IPS-18a (cell line): ENCODE measurements at regions not wholly inside any gene's neighbourhood (a gene's known extent, or its start where the extent isn't known, plus 50 kb on each side); places are given as distances from the start of the nearest gene placed in this dataset.
"Not testable (repeated sequence)": the region's sequence is repeated elsewhere in the genome, so short reads cannot be mapped to it uniquely, and the experiment has no call there.

ENCODE experiments used
- H3K27ac ChIP-seq: one replicate; pipeline ENCODE4 v1.5.1; 2013; ENCODE audit warnings: low read length
- H3K27me3 ChIP-seq: one replicate; pipeline ENCODE4 v1.6.1; 2013; ENCODE audit warnings: mild to moderate bottlenecking, low read length; ENCODE audit not compliant: control insufficient read depth, insufficient read depth
- H3K36me3 ChIP-seq: one replicate; pipeline ENCODE4 v1.6.1; 2013; ENCODE audit warnings: low read depth, low read length; ENCODE audit not compliant: control insufficient read depth
- H3K4me1 ChIP-seq: one replicate; pipeline ENCODE4 v1.6.1; 2013; ENCODE audit warnings: low read depth, low read length; ENCODE audit not compliant: control insufficient read depth
- H3K4me3 ChIP-seq: one replicate; pipeline ENCODE4 v1.5.1; 2013; ENCODE audit warnings: low read length
- H3K9ac ChIP-seq: one replicate; pipeline ENCODE4 v1.6.1; 2013; ENCODE audit warnings: mild to moderate bottlenecking, low read length, moderate library complexity
- H3K9me3 ChIP-seq: one replicate; pipeline ENCODE4 v1.6.1; 2013; ENCODE audit warnings: low read depth, low read length; ENCODE audit not compliant: control insufficient read depth

- H3K27ac ChIP-seq: no peak overlapping the region
- H3K27me3 ChIP-seq: no peaks in the 10 kb centered on the region
- H3K4me3 ChIP-seq: no peak overlapping the region
- peaks cover 3% of the 10 kb centered on the region for H3K4me1 ChIP-seq
- no peaks in the 10 kb centered on the region for H3K9me3 ChIP-seq
- H3K36me3 ChIP-seq: no peaks in the 10 kb centered on the region
- no peak overlapping the region for H3K9ac ChIP-seq
Measured at GRCh38 chr2:234172066-234172465, 121.6 kb downstream of the SPP2 start.

- no peak overlapping the region for H3K27ac ChIP-seq
Measured at GRCh38 chr2:234171666-234172065, 121.2 kb downstream of the SPP2 start.

GRCh38 chr2:234169674-234170073, 119.2 kb downstream of the SPP2 start:
- Histone ChIP-seq H3K4me3 (no peak overlapping the region), H3K9me3 (no peaks in the 10 kb centered on the region), H3K27ac (no peak overlapping the region), H3K9ac (no peak overlapping the region), H3K36me3 (no peaks in the 10 kb centered on the region), H3K27me3 (no peaks in the 10 kb centered on the region), H3K4me1 (peaks cover 3% of the 10 kb centered on the region)

More at GRCh38 chr2:234171666-234172065, 121.2 kb downstream of the SPP2 start:
- Histone ChIP-seq H3K9me3 (no peaks in the 10 kb centered on the region), H3K4me3 (no peak overlapping the region), H3K27me3 (no peaks in the 10 kb centered on the region), H3K36me3 (no peaks in the 10 kb centered on the region), H3K9ac (no peak overlapping the region), H3K4me1 (peaks cover 3% of the 10 kb centered on the region)

GRCh38 chr2:234168605-234169570, 118.4 kb downstream of the SPP2 start:
- not testable (repeated sequence) for H3K9ac ChIP-seq, H3K27me3 ChIP-seq, H3K4me1 ChIP-seq, H3K36me3 ChIP-seq, H3K9me3 ChIP-seq, H3K4me3 ChIP-seq, H3K27ac ChIP-seq

GRCh38 chr2:234166531-234166930, 116.0 kb downstream of the SPP2 start:
- Histone ChIP-seq H3K27ac (no peak overlapping the region), H3K36me3 (no peaks in the 10 kb centered on the region), H3K4me1 (peaks cover 3% of the 10 kb centered on the region), H3K27me3 (no peaks in the 10 kb centered on the region), H3K9me3 (no peaks in the 10 kb centered on the region), H3K4me3 (no peak overlapping the region), H3K9ac (no peak overlapping the region)

- Histone ChIP-seq H3K4me3 (no peak overlapping the region), H3K4me1 (peaks cover 3% of the 10 kb centered on the region), H3K9ac (no peak overlapping the region), H3K36me3 (no peaks in the 10 kb centered on the region), H3K9me3 (no peaks in the 10 kb centered on the region), H3K27me3 (no peaks in the 10 kb centered on the region), H3K27ac (no peak overlapping the region)
Measured at GRCh38 chr2:234165421-234165820, 114.9 kb downstream of the SPP2 start.

GRCh38 chr2:234164493-234165413, 114.3 kb downstream of the SPP2 start:
- H3K9me3 ChIP-seq: no peaks in the 10 kb centered on the region
- no peak overlapping the region for H3K27ac ChIP-seq

GRCh38 chr2:234163510-234164045, 113.1 kb downstream of the SPP2 start:
- H3K36me3 ChIP-seq: no peaks in the 10 kb centered on the region
- H3K9me3 ChIP-seq: no peaks in the 10 kb centered on the region
- H3K4me1 ChIP-seq: no peaks in the 10 kb centered on the region
- H3K27me3 ChIP-seq: no peaks in the 10 kb centered on the region
- H3K4me3 ChIP-seq: no peak overlapping the region
- H3K27ac ChIP-seq: no peak overlapping the region
- no peak overlapping the region for H3K9ac ChIP-seq

More at GRCh38 chr2:234164493-234165413, 114.3 kb downstream of the SPP2 start:
- Histone ChIP-seq H3K4me3 (no peak overlapping the region), H3K27me3 (no peaks in the 10 kb centered on the region), H3K4me1 (peaks cover 3% of the 10 kb centered on the region), H3K9ac (no peak overlapping the region), H3K36me3 (no peaks in the 10 kb centered on the region)

GRCh38 chr2:234162861-234163260, 112.4 kb downstream of the SPP2 start:
- Histone ChIP-seq H3K36me3 (no peaks in the 10 kb centered on the region), H3K9ac (no peak overlapping the region), H3K4me3 (no peak overlapping the region), H3K27ac (no peak overlapping the region), H3K27me3 (no peaks in the 10 kb centered on the region), H3K9me3 (no peaks in the 10 kb centered on the region), H3K4me1 (peaks cover 4% of the 10 kb centered on the region)

GRCh38 chr2:234161932-234162331, 111.4 kb downstream of the SPP2 start:
- Histone ChIP-seq H3K4me1 (peaks cover 5% of the 10 kb centered on the region), H3K4me3 (no peak overlapping the region), H3K27me3 (no peaks in the 10 kb centered on the region), H3K36me3 (no peaks in the 10 kb centered on the region), H3K9me3 (no peaks in the 10 kb centered on the region), H3K9ac (no peak overlapping the region), H3K27ac (no peak overlapping the region)

- H3K27ac ChIP-seq: no peak overlapping the region
- no peak overlapping the region for H3K9ac ChIP-seq
- no peaks in the 10 kb centered on the region for H3K36me3 ChIP-seq
- no peak overlapping the region for H3K4me3 ChIP-seq
- H3K9me3 ChIP-seq: no peaks in the 10 kb centered on the region
- no peaks in the 10 kb centered on the region for H3K27me3 ChIP-seq
- peaks cover 10% of the 10 kb centered on the region for H3K4me1 ChIP-seq
Measured at GRCh38 chr2:234158812-234159211, 108.3 kb downstream of the SPP2 start.
